ENCODE measurements at regions not wholly inside any gene's neighbourhood (a gene's known extent, or its start where the extent isn't known, plus 50 kb on each side); places are given as distances from the start of the nearest gene placed in this dataset.

GRCh38 chr5:51002368-51002767, 335.9 kb downstream of the PARP8 start:
- Histone ChIP-seq H4K20me1 (replicated peaks in 1 of 2; ENCODE audit: control insufficient read depth in 1 of 2, insufficient read depth in 2 of 2, low read length in 2 of 2) (no peaks in the 10 kb centered on the region), H3K9ac (replicated peaks in 1 of 4; ENCODE audit: extremely low read depth in 1 of 4, low read depth in 3 of 4, low read length in 3 of 4) (no peak overlapping the region), H4K91ac (replicated peaks; ENCODE audit: insufficient read length, low read length) (no peak overlapping the region), H3K79me2 (ENCODE audit: control insufficient read depth in 1 of 2, insufficient read depth in 2 of 2, low read length in 2 of 2) (no peaks in the 10 kb centered on the region), H3K4me1 (replicated peaks in 1 of 4; ENCODE audit: control insufficient read depth in 3 of 4, insufficient read depth in 4 of 4, low read length in 3 of 4) (no peaks in the 10 kb centered on the region), H2BK15ac (ENCODE audit: low read length) (no peak overlapping the region), H4K5ac (ENCODE audit: insufficient read length, low read depth, low read length) (no peak overlapping the region), H3K14ac (ENCODE audit: insufficient read length) (no peak overlapping the region), H3K27ac (ENCODE audit: low read depth, low read length) (no peak overlapping the region), H3K4me2 (ENCODE audit: insufficient read depth in 1 of 2, low read depth in 2 of 2, low read length in 2 of 2) (no peak overlapping the region), H3K9me3 (ENCODE audit: insufficient read depth in 2 of 2, low read depth in 1 of 2, low read length in 1 of 2) (no peaks in the 10 kb centered on the region), H3K27me3 (replicated peaks in 1 of 4; ENCODE audit: control insufficient read depth in 3 of 4, extremely low read depth in 1 of 4, insufficient read depth in 3 of 4, low read length in 3 of 4) (no peaks in the 10 kb centered on the region), H3K23ac (ENCODE audit: insufficient read length) (no peak overlapping the region), H2BK120ac (replicated peaks; ENCODE audit: low read depth, low read length) (no peak overlapping the region), H2BK20ac (ENCODE audit: low read length) (no peak overlapping the region), H2AK5ac (ENCODE audit: low read depth, low read length) (no peak overlapping the region), H3K4ac (replicated peaks; ENCODE audit: insufficient read length, low read depth, low read length) (no peak overlapping the region), H2AFZ (ENCODE audit: low read length) (no peak overlapping the region), H3K18ac (ENCODE audit: extremely low read depth, low read length) (no peak overlapping the region), H3K23me2 (ENCODE audit: low read depth, low read length) (no peaks in the 10 kb centered on the region; the same call in 1 of the 2 replicates), H4K8ac (ENCODE audit: extremely low read depth, insufficient read depth, low read length) (no peak overlapping the region), H3K79me1 (ENCODE audit: low read depth, low read length) (no peaks in the 10 kb centered on the region), H3K4me3 (ENCODE audit: extremely low read depth in 1 of 4, insufficient read depth in 2 of 4, low read depth in 3 of 4, low read length in 4 of 4) (no peak overlapping the region), H3K36me3 (ENCODE audit: control insufficient read depth in 2 of 4, insufficient read depth in 4 of 4, low read length in 3 of 4) (no peaks in the 10 kb centered on the region), H3K56ac (replicated peaks; ENCODE audit: insufficient read length, low read depth, low read length) (no peak overlapping the region), H2BK12ac (ENCODE audit: low read depth, low read length) (no peak overlapping the region), H2BK5ac (ENCODE audit: low read depth, low read length) (no peak overlapping the region)
- DNase-seq (ENCODE audit: low read depth in 1 of 2, low spot score in 2 of 2) (no peak), FAIRE-seq (no peak)
- CTCF ChIA-PET (ENCODE audit: partially characterized antibody), result no interaction called here
- 96% methylated on average over 3 of the region's 3 CpGs; no CpG with 5 or more reads in 1 of the 2 experiments for WGBS, 2 experiments (ENCODE audit: extremely low coverage in 1 of 2, insufficient coverage in 1 of 2, insufficient read length in 1 of 2, insufficient replicate concordance in 2 of 2, low coverage in 1 of 2, low lambda C conversion rate in 2 of 2, missing lambda C conversion rate in 1 of 2)
- POLR2A ChIA-PET (ENCODE audit: partially characterized antibody), result no interaction called here
- no peak for TF ChIP-seq EP300 (IDR thresholded peaks at IDR 0.05; ENCODE audit: borderline replicate concordance in 1 of 2, low read depth in 2 of 2, low read length in 2 of 2)
- no peak for TF ChIP-seq SAP30 (IDR thresholded peaks at IDR 0.05; ENCODE audit: insufficient read depth, insufficient replicate concordance, low read length)
- no peak for TF ChIP-seq JUND (IDR thresholded peaks at IDR 0.05; ENCODE audit: low read length)
- TF ChIP-seq SIX5 (IDR thresholded peaks at IDR 0.05; ENCODE audit: low read depth, low read length), result no peak
- TF ChIP-seq HDAC6 (IDR thresholded peaks at IDR 0.05; ENCODE audit: low read depth, low read length), result no peak
- TF ChIP-seq BCL11A (IDR thresholded peaks at IDR 0.05; ENCODE audit: low read depth in 2 of 2, low read length in 2 of 2), result no peak
- TF ChIP-seq CTBP2 (IDR thresholded peaks at IDR 0.05; ENCODE audit: borderline replicate concordance, insufficient read depth, insufficient read length, low read length), result no peak
- no peak for TF ChIP-seq SIN3A (conservative IDR thresholded peaks at IDR 0.05 in 1 of 2, IDR thresholded peaks at IDR 0.05 in 1 of 2; ENCODE audit: low read depth in 1 of 2, low read length in 2 of 2)
- no peak for TF ChIP-seq MAFK (IDR thresholded peaks at IDR 0.05; ENCODE audit: low read depth, low read length)
- TF ChIP-seq ZNF274 (IDR thresholded peaks at IDR 0.05; ENCODE audit: borderline replicate concordance, extremely low read depth, low read length), result no peak
- no peak for TF ChIP-seq SRF (IDR thresholded peaks at IDR 0.05; ENCODE audit: low read depth, low read length)
- no peak for TF ChIP-seq EGR1 (IDR thresholded peaks at IDR 0.05; ENCODE audit: borderline replicate concordance, low read depth, low read length)
- no peak for TF ChIP-seq JUN (IDR thresholded peaks at IDR 0.05; ENCODE audit: low read depth, low read length)
- TF ChIP-seq CHD1 (IDR thresholded peaks at IDR 0.05; ENCODE audit: low read depth, low read length), result no peak
- no peak for TF ChIP-seq TCF12 (IDR thresholded peaks at IDR 0.05; ENCODE audit: low read depth, low read length)

All from H1 (cell line).